ENCODE measurements at regions not wholly inside any gene's neighbourhood (a gene's known extent, or its start where the extent isn't known, plus 50 kb on each side); places are given as distances from the start of the nearest gene placed in this dataset.
"Not testable (repeated sequence)": the region's sequence is repeated elsewhere in the genome, so short reads cannot be mapped to it uniquely, and the experiment has no call there.

- Histone ChIP-seq H3K27me3 (ENCODE audit: control insufficient read depth, insufficient read depth, low read length) (peaks cover 4% of the 10 kb centered on the region), H3K27ac (ENCODE audit: low read depth, low read length) (no peak overlapping the region), H3K9me3 (ENCODE audit: control insufficient read depth, insufficient read depth, low read length) (no peaks in the 10 kb centered on the region), H3K4me3 (ENCODE audit: low read depth, low read length) (no peak overlapping the region)
- POLR2A ChIA-PET: no interaction called here
- CTCF ChIA-PET: interaction anchor here (1.9 to 4.2 kb wide), 4 partner anchors 9 to 293 kb away, joined by 5 to 37 read pairs (median 33); partner anchors contain the start of gene ITGA8
- no peak for DNase-seq (ENCODE audit: low read depth, low spot score)
- TF ChIP-seq CTCF (IDR thresholded peaks at IDR 0.05; ENCODE audit: low read depth, low read length): no peak
Measured at GRCh38 chr10:15430969-15431771, 60.1 kb upstream of the FAM171A1 start.

GRCh38 chr10:15428681-15429080, 57.6 kb upstream of the FAM171A1 start:
- CTCF ChIA-PET: interaction anchor here (0.6 to 4.2 kb wide), 19 partner anchors 10 to 1117 kb away, joined by 3 to 37 read pairs (median 5); partner anchors contain the start of genes ITGA8 and MINDY3
- POLR2A ChIA-PET: no interaction called here
- Histone ChIP-seq H3K27me3 (ENCODE audit: control insufficient read depth, insufficient read depth, low read length) (peaks cover 4% of the 10 kb centered on the region), H3K4me3 (ENCODE audit: low read depth, low read length) (no peak overlapping the region), H3K27ac (ENCODE audit: low read depth, low read length) (no peak overlapping the region), H3K9me3 (ENCODE audit: control insufficient read depth, insufficient read depth, low read length) (no peaks in the 10 kb centered on the region)
- TF ChIP-seq CTCF (IDR thresholded peaks at IDR 0.05; ENCODE audit: low read depth, low read length): no peak
- DNase-seq (ENCODE audit: low read depth, low spot score): no peak

- DNase-seq (ENCODE audit: low read depth, low spot score): peak; percentile 13
- CTCF ChIA-PET: interaction anchor here (0.6 to 4.2 kb wide), 20 partner anchors 9 to 398 kb away, joined by 3 to 37 read pairs (median 4); partner anchors contain the start of gene ITGA8
- POLR2A ChIA-PET: no interaction called here
- TF ChIP-seq CTCF (IDR thresholded peaks at IDR 0.05; ENCODE audit: low read depth, low read length): peak; percentile 57
- Histone ChIP-seq H3K27ac (ENCODE audit: low read depth, low read length) (no peak overlapping the region), H3K27me3 (ENCODE audit: control insufficient read depth, insufficient read depth, low read length) (peaks cover 4% of the 10 kb centered on the region), H3K4me3 (ENCODE audit: low read depth, low read length) (no peak overlapping the region), H3K9me3 (ENCODE audit: control insufficient read depth, insufficient read depth, low read length) (no peaks in the 10 kb centered on the region)
Measured at GRCh38 chr10:15427843-15428414, 56.8 kb upstream of the FAM171A1 start.

GRCh38 chr10:15426558-15426957, 55.5 kb upstream of the FAM171A1 start:
- ChIA-PET CTCF (no interaction called here), POLR2A (no interaction called here)
- H3K27me3 ChIP-seq (ENCODE audit: control insufficient read depth, insufficient read depth, low read length): peaks cover 1% of the 10 kb centered on the region
- no peak for TF ChIP-seq CTCF (IDR thresholded peaks at IDR 0.05; ENCODE audit: low read depth, low read length)
- H3K9me3 ChIP-seq (ENCODE audit: control insufficient read depth, insufficient read depth, low read length): no peaks in the 10 kb centered on the region
- no peak overlapping the region for H3K27ac ChIP-seq (ENCODE audit: low read depth, low read length)
- no peak for DNase-seq (ENCODE audit: low read depth, low spot score)
- H3K4me3 ChIP-seq (ENCODE audit: low read depth, low read length): no peak overlapping the region

- H3K4me3 ChIP-seq (ENCODE audit: low read depth, low read length): no peak overlapping the region
- no peaks in the 10 kb centered on the region for H3K9me3 ChIP-seq (ENCODE audit: control insufficient read depth, insufficient read depth, low read length)
- no peak for DNase-seq (ENCODE audit: low read depth, low spot score)
- TF ChIP-seq CTCF (IDR thresholded peaks at IDR 0.05; ENCODE audit: low read depth, low read length): no peak
- H3K27ac ChIP-seq (ENCODE audit: low read depth, low read length): no peak overlapping the region
- POLR2A ChIA-PET: no interaction called here
- H3K27me3 ChIP-seq (ENCODE audit: control insufficient read depth, insufficient read depth, low read length): no peaks in the 10 kb centered on the region
- CTCF ChIA-PET: no interaction called here
Measured at GRCh38 chr10:15426115-15426514, 55.0 kb upstream of the FAM171A1 start.

- POLR2A ChIA-PET: not testable (repeated sequence)
Measured at GRCh38 chr10:15421875-15422274, 50.8 kb upstream of the FAM171A1 start.

More at GRCh38 chr10:15421875-15422274, 50.8 kb upstream of the FAM171A1 start:
- H3K4me3 ChIP-seq (ENCODE audit: low read depth, low read length); CTCF ChIA-PET; H3K27ac ChIP-seq (ENCODE audit: low read depth, low read length); H3K9me3 ChIP-seq (ENCODE audit: control insufficient read depth, insufficient read depth, low read length); H3K27me3 ChIP-seq (ENCODE audit: control insufficient read depth, insufficient read depth, low read length); DNase-seq (ENCODE audit: low read depth, low spot score): not testable (repeated sequence)
